HUDEP-2 (cell line): ENCODE measurements at regions not wholly inside any gene's neighbourhood (a gene's known extent, or its start where the extent isn't known, plus 50 kb on each side); places are given as distances from the start of the nearest gene placed in this dataset.
"Not testable (repeated sequence)": the region's sequence is repeated elsewhere in the genome, so short reads cannot be mapped to it uniquely, and the experiment has no call there.

Experiments
- DNase-seq, 76 experiments: peaks; one replicate each; lab custom pipeline; 2025; ENCODE audit not compliant: unreplicated experiment in 76 of 76; lab: John Stamatoyannopoulos, UW

GRCh38 chr10:76621886-76622620 is 1015.6 kb downstream of the KCNMA1 start:
- no peak for DNase-seq

- DNase-seq = no peak
Measured at GRCh38 chr10:76618641-76619040, 1019.0 kb downstream of the KCNMA1 start.

GRCh38 chr10:76618171-76618570 is 1019.4 kb downstream of the KCNMA1 start:
- DNase-seq = no peak

GRCh38 chr10:76616666-76617065 is 1020.9 kb downstream of the KCNMA1 start:
- DNase-seq = not testable (repeated sequence)

GRCh38 chr10:76615049-76615448 is 1022.6 kb downstream of the KCNMA1 start:
- DNase-seq = no peak
